Large intestine (tissue), 3 donors: ENCODE measurements at regions not wholly inside any gene's neighbourhood (a gene's known extent, or its start where the extent isn't known, plus 50 kb on each side); places are given as distances from the start of the nearest gene placed in this dataset.

Source experiments
- DNase-seq, 2 donors: peaks; one replicate each; pipeline versions ENCODE4 v3.0.0 to v3.0.0-alpha.2; 2013
- H3K27ac ChIP-seq: one replicate; pipeline ENCODE4 v1.5.1; 2013; ENCODE audit warnings: low read length
- H3K27me3 ChIP-seq: 2 replicates; pipeline ENCODE4 v1.6.1; 2013; ENCODE audit warnings: low read length; ENCODE audit not compliant: control insufficient read depth, insufficient read depth
- H3K36me3 ChIP-seq: 2 replicates; pipeline ENCODE4 v1.6.1; 2013; ENCODE audit warnings: low read length; ENCODE audit not compliant: control insufficient read depth, insufficient read depth
- H3K4me1 ChIP-seq: one replicate; pipeline ENCODE4 v1.6.1; 2013; ENCODE audit warnings: low read length; ENCODE audit not compliant: control insufficient read depth, insufficient read depth
- H3K4me3 ChIP-seq: one replicate; pipeline ENCODE4 v1.5.1; 2013; ENCODE audit warnings: low read length
- H3K9me3 ChIP-seq: one replicate; pipeline ENCODE4 v1.6.1; 2013; ENCODE audit warnings: mild to moderate bottlenecking, low read depth, low read length, moderate library complexity; ENCODE audit not compliant: control insufficient read depth
- WGBS: methylation state at CpG from one replicate; pipeline ENCODE4 v1.1.5; 2013; ENCODE audit warnings: low lambda C conversion rate; ENCODE audit not compliant: insufficient coverage; 5-methylcytosine and 5-hydroxymethylcytosine counted together

GRCh38 chr9:89662718-89663613 is 58.2 kb downstream of the GADD45G start:
- Histone ChIP-seq H3K4me1 (peaks cover 60% of the 10 kb centered on the region), H3K4me3 (no peak overlapping the region), H3K9me3 (no peaks in the 10 kb centered on the region), H3K27me3 (no peaks in the 10 kb centered on the region), H3K36me3 (no peaks in the 10 kb centered on the region), H3K27ac (peak overlapping the region; percentile 76)
- no peak for DNase-seq
- no CpG with 5 or more reads among the region's 22 CpGs for WGBS

GRCh38 chr9:89663614-89663970 is 58.8 kb downstream of the GADD45G start:
- 94% methylated on average over 2 of the region's 3 CpGs for WGBS
- H3K4me1 ChIP-seq: peaks cover 65% of the 10 kb centered on the region

GRCh38 chr9:89664010-89664409 is 59.2 kb downstream of the GADD45G start:
- no peak overlapping the region for H3K27ac ChIP-seq
- no CpG with 5 or more reads among the region's 4 CpGs for WGBS
- H3K4me1 ChIP-seq: peaks cover 70% of the 10 kb centered on the region

More at GRCh38 chr9:89663614-89663970, 58.8 kb downstream of the GADD45G start:
- Histone ChIP-seq H3K4me3 (no peak overlapping the region), H3K27ac (no peak overlapping the region), H3K9me3 (no peaks in the 10 kb centered on the region), H3K27me3 (no peaks in the 10 kb centered on the region), H3K36me3 (no peaks in the 10 kb centered on the region)
- DNase-seq: no peak

DNA sequence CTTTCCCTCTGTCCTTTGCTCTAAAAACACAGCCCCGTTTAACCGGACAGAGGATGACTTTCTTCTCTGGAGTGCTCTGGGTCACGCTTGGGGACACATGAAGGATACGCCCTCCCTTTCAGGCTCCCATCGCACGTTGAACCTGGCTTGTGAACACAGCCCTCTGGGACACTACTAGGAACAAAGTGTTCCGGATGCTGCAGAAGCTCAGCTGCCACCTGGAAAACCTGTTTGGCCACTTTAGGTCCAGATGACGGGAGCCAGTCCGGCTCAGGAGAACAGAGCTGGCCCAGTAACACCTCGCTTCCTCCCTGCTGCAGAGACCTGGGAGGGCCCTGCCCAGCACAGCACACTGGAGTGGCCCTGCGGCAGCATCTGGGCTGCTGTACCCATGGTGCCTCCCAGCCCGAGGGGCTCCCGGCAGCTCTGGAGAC is 60.1 kb downstream of the GADD45G start:
- WGBS: no CpG with 5 or more reads among the region's 13 CpGs
- Histone ChIP-seq H3K27ac (peak overlapping the region; percentile 30), H3K4me3 (no peak overlapping the region), H3K4me1 (peaks cover 73% of the 10 kb centered on the region), H3K36me3 (no peaks in the 10 kb centered on the region), H3K27me3 (no peaks in the 10 kb centered on the region), H3K9me3 (no peaks in the 10 kb centered on the region)
- DNase-seq: peak; percentile 78 to 87

More at GRCh38 chr9:89664010-89664409, 59.2 kb downstream of the GADD45G start:
- no peaks in the 10 kb centered on the region for H3K27me3 ChIP-seq
- no peaks in the 10 kb centered on the region for H3K36me3 ChIP-seq
- no peak overlapping the region for H3K4me3 ChIP-seq
- H3K9me3 ChIP-seq: no peaks in the 10 kb centered on the region
- DNase-seq: no peak

DNA sequence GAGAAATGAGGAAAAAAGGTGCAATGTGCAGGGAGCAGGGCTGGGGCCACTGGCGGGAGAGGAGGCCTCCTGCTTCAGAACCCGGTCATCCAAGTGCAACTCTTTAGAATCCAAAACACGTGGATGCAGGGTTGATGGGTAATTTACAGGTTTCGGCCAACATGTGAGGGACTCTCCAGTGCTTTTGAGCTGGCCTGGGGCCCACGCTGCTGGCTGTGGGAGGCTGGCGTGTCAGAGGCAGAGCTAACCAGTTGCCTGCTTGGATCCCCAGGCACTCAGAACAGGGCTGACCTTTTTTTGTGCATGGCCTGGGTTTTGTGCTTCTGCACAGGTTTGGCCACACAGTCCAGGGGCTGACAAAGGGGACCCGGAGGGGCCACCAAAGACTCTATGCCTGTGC is 61.6 kb downstream of the GADD45G start:
- Histone ChIP-seq H3K9me3 (no peaks in the 10 kb centered on the region), H3K4me1 (peaks cover 72% of the 10 kb centered on the region), H3K27ac (no peak overlapping the region), H3K36me3 (no peaks in the 10 kb centered on the region), H3K4me3 (no peak overlapping the region), H3K27me3 (no peaks in the 10 kb centered on the region)
- no CpG with 5 or more reads among the region's 7 CpGs for WGBS
- DNase-seq: no peak

- H3K4me3 ChIP-seq: no peak overlapping the region
- H3K27me3 ChIP-seq: no peaks in the 10 kb centered on the region
- no peaks in the 10 kb centered on the region for H3K36me3 ChIP-seq
- H3K4me1 ChIP-seq: peaks cover 67% of the 10 kb centered on the region
- H3K27ac ChIP-seq: no peak overlapping the region
- DNase-seq: no peak
- WGBS: no CpG with 5 or more reads among the region's 6 CpGs
- H3K9me3 ChIP-seq: no peaks in the 10 kb centered on the region
Measured at GRCh38 chr9:89666950-89667349, 62.1 kb downstream of the GADD45G start.

DNA sequence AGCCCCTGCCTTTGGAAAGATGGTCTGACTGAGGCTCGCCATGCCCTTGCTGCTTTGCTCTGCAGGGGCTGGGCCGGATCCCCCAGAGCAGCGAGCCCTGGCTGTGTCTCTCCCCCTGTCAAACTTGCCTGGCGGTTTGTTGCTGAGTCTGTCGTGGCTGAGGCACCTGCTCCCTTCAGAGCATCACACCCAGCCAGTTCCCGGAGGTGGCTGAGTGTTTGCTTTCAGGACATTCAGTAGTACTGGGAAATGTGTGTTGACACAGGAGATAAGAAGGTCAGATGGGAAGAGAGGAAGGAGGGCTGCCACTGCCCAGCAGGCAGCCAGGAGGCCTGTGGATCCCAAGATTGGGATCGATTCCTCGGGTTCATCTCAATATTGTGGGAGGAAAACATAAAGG is 62.9 kb downstream of the GADD45G start:
- no peaks in the 10 kb centered on the region for H3K27me3 ChIP-seq
- no peak overlapping the region for H3K4me3 ChIP-seq
- whole genome bisulfite sequencing: 40% methylated on average over 1 of the region's 8 CpGs
- no peaks in the 10 kb centered on the region for H3K9me3 ChIP-seq
- no peaks in the 10 kb centered on the region for H3K36me3 ChIP-seq
- peak in 1 of 2 donors; percentile 60 for DNase-seq
- peaks cover 60% of the 10 kb centered on the region for H3K4me1 ChIP-seq
- H3K27ac ChIP-seq: peak overlapping the region; percentile 15

GRCh38 chr9:89668216-89668865 is 63.5 kb downstream of the GADD45G start:
- peaks cover 55% of the 10 kb centered on the region for H3K4me1 ChIP-seq
- no peaks in the 10 kb centered on the region for H3K27me3 ChIP-seq
- H3K27ac ChIP-seq: peak overlapping the region; percentile 11
- H3K4me3 ChIP-seq: no peak overlapping the region
- no peaks in the 10 kb centered on the region for H3K36me3 ChIP-seq
- no peak for DNase-seq
- no peaks in the 10 kb centered on the region for H3K9me3 ChIP-seq
- no CpG with 5 or more reads among the region's 7 CpGs for WGBS

GRCh38 chr9:89668866-89669246 is 64.0 kb downstream of the GADD45G start:
- Histone ChIP-seq H3K4me1 (peaks cover 51% of the 10 kb centered on the region), H3K9me3 (no peaks in the 10 kb centered on the region), H3K4me3 (no peak overlapping the region), H3K27ac (no peak overlapping the region), H3K27me3 (no peaks in the 10 kb centered on the region), H3K36me3 (no peaks in the 10 kb centered on the region)
- WGBS: no CpG with 5 or more reads among the region's 2 CpGs
- DNase-seq: no peak

DNA sequence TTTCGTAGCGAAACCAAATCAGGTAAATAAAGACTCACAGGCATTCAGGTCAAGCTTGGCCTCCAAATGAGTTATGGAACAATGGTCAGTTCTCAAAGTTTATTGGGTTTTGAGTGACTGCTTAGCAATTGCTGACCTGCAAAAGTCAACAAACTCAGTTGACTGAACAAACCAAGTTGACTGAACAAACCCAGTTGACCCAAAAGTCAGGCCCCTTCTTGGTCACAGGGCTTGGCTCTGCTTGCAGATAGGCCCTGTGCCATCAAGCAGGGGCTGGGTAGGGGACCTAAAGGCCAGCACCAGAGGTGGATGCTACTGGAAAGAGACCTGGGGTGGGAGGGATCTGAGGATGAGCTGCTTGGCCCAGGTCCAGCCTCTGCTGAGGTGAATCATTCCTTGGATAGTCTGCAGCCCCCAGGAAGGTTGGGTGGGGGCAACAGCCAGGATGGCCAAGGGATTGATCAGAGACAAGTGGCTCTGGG is 64.6 kb downstream of the GADD45G start:
- Histone ChIP-seq H3K9me3 (no peaks in the 10 kb centered on the region), H3K4me1 (peaks cover 45% of the 10 kb centered on the region), H3K36me3 (no peaks in the 10 kb centered on the region), H3K4me3 (no peak overlapping the region), H3K27me3 (no peaks in the 10 kb centered on the region), H3K27ac (no peak overlapping the region)
- DNase-seq: no peak
- no CpG with 5 or more reads among the region's 2 CpGs for WGBS
